Activated CD4-positive, alpha-beta T cell treated with anti-CD3 and anti-CD28 coated beads for 36 hours (primary cell): ENCODE measurements at regions not wholly inside any gene's neighbourhood (a gene's known extent, or its start where the extent isn't known, plus 50 kb on each side); places are given as distances from the start of the nearest gene placed in this dataset.

Experiments used
- ATAC-seq: fragments of 200-7000 bp; cut with Tn5 transposase; one replicate; pipeline ENCODE4 v1.10.0; 2021; ENCODE audit warnings: mild to moderate bottlenecking, moderate library complexity
- CTCF ChIA-PET: fragments of 350-600 bp; sonication (Branson Sonifier 250); formaldehyde crosslinking; loops from one replicate; lab custom pipeline; 2021; ENCODE audit warnings: antibody characterized with exemption; lab: Charles Lee
- POLR2A ChIA-PET: fragments of 350-600 bp; sonication (Branson Sonifier 250); formaldehyde crosslinking; loops from one replicate; lab custom pipeline; 2021; ENCODE audit warnings: antibody characterized with exemption, inconsistent platforms; lab: Charles Lee
- DNase-seq: peaks from one replicate; pipeline ENCODE4 v3.0.0-alpha.2; 2020
- H3K27ac Mint-ChIP-seq: one replicate; pipeline ENCODE4 v1.8.0; 2021; ENCODE audit warnings: mixed read lengths
- H3K27me3 Mint-ChIP-seq: one replicate; pipeline ENCODE4 v1.8.0; 2021; ENCODE audit warnings: mixed read lengths
- H3K36me3 Mint-ChIP-seq: one replicate; pipeline ENCODE4 v1.8.0; 2021; ENCODE audit warnings: low read depth, mixed read lengths
- H3K4me1 Mint-ChIP-seq: one replicate; pipeline ENCODE4 v1.8.0; 2021; ENCODE audit warnings: mixed read lengths
- H3K4me3 Mint-ChIP-seq: one replicate; pipeline ENCODE4 v1.8.0; 2021; ENCODE audit warnings: mild to moderate bottlenecking, moderate library complexity, mixed read lengths
- H3K9me3 Mint-ChIP-seq: one replicate; pipeline ENCODE4 v1.8.0; 2021; ENCODE audit warnings: low read depth, mixed read lengths
- intact Hi-C, 2 experiments: fragments of 100-400 bp; cut with DNase I in 1 of 2; cut with micrococcal nuclease in 1 of 2; formaldehyde crosslinking; loops; one replicate each; pipeline versions ENCODE4 v1.14.2 to v1.15.1; 2022 to 2024; cut with DNase I, micrococcal nuclease

- Mint-ChIP-seq H3K27ac (no peak overlapping the region), H3K4me3 (no peak overlapping the region), H3K36me3 (peaks cover 2% of the 10 kb centered on the region), H3K4me1 (no peaks in the 10 kb centered on the region), H3K27me3 (no peaks in the 10 kb centered on the region), H3K9me3 (peaks cover 10% of the 10 kb centered on the region)
- POLR2A ChIA-PET, result no interaction called here
- DNase-seq, result no peak
- intact Hi-C loops, result no loop called here
- CTCF ChIA-PET, result no interaction called here
- ATAC-seq, result no peak
Observed at GRCh38 chr2:150388289-150388625, 99.2 kb downstream of the RND3 start.

- Mint-ChIP-seq H3K27me3 (no peaks in the 10 kb centered on the region), H3K36me3 (peaks cover 2% of the 10 kb centered on the region), H3K27ac (no peak overlapping the region), H3K4me1 (no peaks in the 10 kb centered on the region), H3K9me3 (peaks cover 10% of the 10 kb centered on the region), H3K4me3 (no peak overlapping the region)
- intact Hi-C loops, result no loop called here
- ATAC-seq (no peak), DNase-seq (no peak)
- POLR2A ChIA-PET, result no interaction called here
- CTCF ChIA-PET, result interaction anchor here (0.8 kb wide), 1 partner anchor 12 kb away, joined by 3 read pairs; no protein-coding TSS in a partner anchor
Observed at GRCh38 chr2:150387586-150388288, 99.7 kb downstream of the RND3 start.

DNA sequence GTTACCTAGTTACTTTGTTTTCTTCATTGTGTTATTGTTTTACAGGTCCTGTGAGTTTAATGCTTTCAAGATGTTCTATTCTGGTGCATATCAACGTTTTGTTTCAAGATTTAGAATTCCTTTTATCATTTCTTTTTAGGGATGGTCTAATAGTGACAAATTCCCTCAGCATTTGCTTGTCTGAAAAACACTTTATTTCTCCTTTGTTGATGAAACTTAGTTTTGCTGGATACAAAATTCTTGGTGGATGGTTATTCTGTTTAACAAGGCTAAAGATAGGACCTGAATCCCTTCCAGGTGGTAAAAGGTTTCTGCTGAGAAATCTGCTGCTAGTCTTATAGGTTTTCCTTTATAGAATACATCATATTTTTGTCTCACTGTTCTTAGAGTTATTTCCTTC lies 102.3 kb downstream of the RND3 start:
- no peaks in the 10 kb centered on the region for H3K4me1 Mint-ChIP-seq
- H3K4me3 Mint-ChIP-seq, result no peak overlapping the region
- ATAC-seq, result no peak
- peaks cover 14% of the 10 kb centered on the region for H3K9me3 Mint-ChIP-seq
- no peaks in the 10 kb centered on the region for H3K27me3 Mint-ChIP-seq
- POLR2A ChIA-PET, result no interaction called here
- H3K27ac Mint-ChIP-seq, result no peak overlapping the region
- intact Hi-C loops, result no loop called here
- no peak for DNase-seq
- peaks cover 2% of the 10 kb centered on the region for H3K36me3 Mint-ChIP-seq
- CTCF ChIA-PET, result no interaction called here

DNA sequence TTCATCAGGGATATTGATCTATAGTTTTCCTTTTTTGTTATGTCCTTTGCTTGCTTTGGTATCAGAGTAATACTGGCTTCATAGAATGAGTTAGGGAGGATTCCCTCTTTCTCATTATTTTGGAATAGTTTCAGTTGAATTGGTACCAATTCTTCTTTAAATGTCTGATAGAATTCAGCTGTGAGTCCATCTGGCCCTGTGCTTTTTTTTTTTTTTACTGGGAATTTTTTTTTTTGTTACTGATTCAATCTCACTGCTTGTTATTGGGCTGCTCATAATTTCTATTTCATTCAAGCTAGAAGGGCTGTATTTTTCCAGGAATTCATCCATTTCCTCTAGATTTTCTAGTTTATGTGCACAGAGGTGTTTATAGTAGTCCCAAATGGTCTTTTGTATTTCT lies 103.9 kb downstream of the RND3 start:
- ChIA-PET POLR2A (no interaction called here), CTCF (interaction anchor here (0.6 to 0.8 kb wide), 2 partner anchors 9 to 200 kb away, joined by 3 to 4 read pairs; no protein-coding TSS in a partner anchor)
- H3K9me3 Mint-ChIP-seq, result peaks cover 14% of the 10 kb centered on the region
- H3K36me3 Mint-ChIP-seq, result peaks cover 2% of the 10 kb centered on the region
- intact Hi-C loops, result no loop called here
- no peaks in the 10 kb centered on the region for H3K4me1 Mint-ChIP-seq
- no peak for ATAC-seq
- no peak overlapping the region for H3K27ac Mint-ChIP-seq
- H3K27me3 Mint-ChIP-seq, result no peaks in the 10 kb centered on the region
- H3K4me3 Mint-ChIP-seq, result no peak overlapping the region
- no peak for DNase-seq

DNA sequence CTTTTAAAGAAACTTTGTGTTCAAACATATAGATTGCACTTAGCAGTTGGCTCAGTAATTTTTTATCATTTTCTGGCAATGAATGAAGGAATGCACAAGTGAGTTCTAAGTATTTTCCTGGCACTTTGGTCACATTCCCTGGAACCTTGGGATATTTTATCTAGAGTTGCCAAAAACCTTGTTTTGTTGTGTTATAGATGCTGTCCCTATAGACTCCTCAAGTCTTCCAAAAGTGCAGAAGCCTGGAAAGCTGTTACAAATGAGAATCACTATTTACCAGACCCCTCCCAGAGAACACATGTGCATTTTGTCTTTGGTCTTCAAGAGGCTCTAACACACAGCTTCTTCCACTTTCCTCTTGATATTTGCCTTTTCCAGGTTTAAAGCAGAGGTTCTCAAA lies 108.3 kb downstream of the RND3 start:
- H3K27me3 Mint-ChIP-seq, result no peaks in the 10 kb centered on the region
- POLR2A ChIA-PET, result no interaction called here
- intact Hi-C loops, result no loop called here
- H3K4me1 Mint-ChIP-seq, result no peaks in the 10 kb centered on the region
- no peak overlapping the region for H3K4me3 Mint-ChIP-seq
- H3K9me3 Mint-ChIP-seq, result peaks cover 9% of the 10 kb centered on the region
- no peak overlapping the region for H3K27ac Mint-ChIP-seq
- ATAC-seq (no peak), DNase-seq (no peak)
- CTCF ChIA-PET, result interaction anchor here (1.0 kb wide), 1 partner anchor 13 kb away, joined by 4 read pairs; no protein-coding TSS in a partner anchor
- H3K36me3 Mint-ChIP-seq, result no peaks in the 10 kb centered on the region

DNA sequence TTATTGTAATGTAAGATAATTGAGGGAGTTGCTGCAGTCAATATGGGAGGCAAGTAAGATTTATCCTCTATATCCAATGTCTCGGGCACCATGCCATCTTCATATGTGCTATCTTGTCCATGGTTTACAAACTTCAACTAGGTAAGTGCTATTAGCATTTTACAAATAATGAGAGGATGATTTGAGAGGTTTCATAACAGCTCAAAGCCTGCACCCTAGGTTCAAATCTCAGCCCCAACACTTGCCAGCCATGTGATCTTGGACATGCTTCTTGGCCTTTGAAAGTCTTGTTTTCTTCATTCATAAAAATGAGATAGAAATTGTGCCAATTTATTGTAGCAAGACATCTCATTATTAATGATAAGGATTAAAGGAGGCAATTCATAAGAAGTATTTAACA lies 108.8 kb downstream of the RND3 start:
- ATAC-seq, result no peak
- Mint-ChIP-seq H3K27ac (no peak overlapping the region), H3K4me3 (no peak overlapping the region), H3K36me3 (no peaks in the 10 kb centered on the region), H3K4me1 (no peaks in the 10 kb centered on the region), H3K9me3 (peaks cover 7% of the 10 kb centered on the region), H3K27me3 (no peaks in the 10 kb centered on the region)
- intact Hi-C loops, result no loop called here
- ChIA-PET POLR2A (no interaction called here), CTCF (interaction anchor here (1.0 kb wide), 1 partner anchor 13 kb away, joined by 4 read pairs; no protein-coding TSS in a partner anchor)
- DNase-seq, result no peak

DNA sequence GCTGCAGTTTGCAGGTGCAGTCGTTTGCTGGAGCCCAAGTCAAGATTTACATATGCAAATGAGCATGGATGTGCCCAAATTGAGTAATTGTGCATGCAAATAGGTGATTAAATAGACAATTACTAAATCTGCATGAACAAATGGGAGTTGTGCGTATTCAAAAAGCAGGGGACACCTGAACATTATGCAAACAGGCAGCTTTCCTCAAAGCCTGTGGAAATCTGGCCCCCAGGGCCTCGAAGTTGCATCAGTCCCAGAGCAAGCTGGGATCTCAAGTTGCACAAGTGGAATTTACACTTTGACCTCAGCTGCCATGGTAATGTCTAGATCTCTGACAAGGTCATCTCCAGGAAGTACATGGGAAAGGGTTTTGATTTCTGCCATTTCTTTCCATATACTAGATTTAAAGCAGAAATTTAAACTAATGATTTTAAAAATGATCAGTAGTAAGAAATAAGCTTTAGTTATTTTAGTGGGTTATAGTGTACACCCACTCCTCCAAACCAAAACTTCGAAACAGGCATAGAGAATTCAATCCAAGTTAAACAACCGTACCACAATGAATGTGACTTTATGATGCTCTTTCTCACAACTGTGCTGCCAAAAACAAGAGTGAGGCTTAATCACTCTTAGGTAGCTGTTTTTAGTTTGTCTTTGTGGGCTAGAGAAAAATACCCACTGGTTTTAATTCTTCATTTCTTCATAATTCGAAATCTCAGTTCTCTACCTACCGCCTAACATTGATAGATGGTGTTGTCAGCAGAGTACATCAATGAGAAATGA lies 110.7 kb downstream of the RND3 start:
- H3K4me3 Mint-ChIP-seq, result no peak overlapping the region
- intact Hi-C loops, result no loop called here
- H3K36me3 Mint-ChIP-seq, result no peaks in the 10 kb centered on the region
- no peak overlapping the region for H3K27ac Mint-ChIP-seq
- ChIA-PET POLR2A (no interaction called here), CTCF (no interaction called here)
- no peaks in the 10 kb centered on the region for H3K4me1 Mint-ChIP-seq
- H3K9me3 Mint-ChIP-seq, result no peaks in the 10 kb centered on the region
- H3K27me3 Mint-ChIP-seq, result no peaks in the 10 kb centered on the region
- ATAC-seq (no peak), DNase-seq (no peak)

- ATAC-seq (no peak), DNase-seq (no peak)
- H3K27ac Mint-ChIP-seq, result no peak overlapping the region
- no peaks in the 10 kb centered on the region for H3K4me1 Mint-ChIP-seq
- ChIA-PET CTCF (interaction anchor here (0.6 kb wide), 1 partner anchor 62 kb away, joined by 3 read pairs; no protein-coding TSS in a partner anchor), POLR2A (no interaction called here)
- intact Hi-C loops, result no loop called here
- no peak overlapping the region for H3K4me3 Mint-ChIP-seq
- H3K9me3 Mint-ChIP-seq, result no peaks in the 10 kb centered on the region
- H3K36me3 Mint-ChIP-seq, result no peaks in the 10 kb centered on the region
- H3K27me3 Mint-ChIP-seq, result no peaks in the 10 kb centered on the region
Observed at GRCh38 chr2:150375333-150375732, 112.1 kb downstream of the RND3 start.

GRCh38 chr2:150374492-150374891 lies 113.0 kb downstream of the RND3 start:
- ATAC-seq, result no peak
- Mint-ChIP-seq H3K9me3 (no peaks in the 10 kb centered on the region), H3K36me3 (no peaks in the 10 kb centered on the region), H3K4me1 (no peaks in the 10 kb centered on the region), H3K27ac (no peak overlapping the region), H3K4me3 (no peak overlapping the region), H3K27me3 (no peaks in the 10 kb centered on the region)
- intact Hi-C loops, result no loop called here
- CTCF ChIA-PET, result no interaction called here
- DNase-seq, result no peak
- POLR2A ChIA-PET, result no interaction called here

DNA sequence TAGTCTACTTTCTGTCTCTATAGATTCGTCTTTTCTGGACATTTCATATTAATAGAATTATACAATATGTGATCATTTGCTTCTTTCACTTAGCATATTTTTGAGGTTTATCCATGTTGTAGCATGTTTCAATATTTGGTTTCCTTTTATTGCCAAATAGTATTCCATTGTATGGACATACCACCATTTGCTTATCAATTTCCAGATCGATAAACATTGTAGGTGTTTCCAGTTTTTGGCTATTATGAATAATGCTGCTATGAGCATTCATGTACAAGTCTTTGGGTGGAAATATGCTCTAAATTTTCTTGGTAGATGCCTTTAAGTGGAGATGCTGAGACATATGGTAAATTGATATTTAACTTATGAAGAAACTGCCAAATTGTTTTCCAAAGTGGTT lies 114.1 kb downstream of the RND3 start:
- H3K27ac Mint-ChIP-seq, result no peak overlapping the region
- H3K4me1 Mint-ChIP-seq, result no peaks in the 10 kb centered on the region
- POLR2A ChIA-PET, result no interaction called here
- no peaks in the 10 kb centered on the region for H3K36me3 Mint-ChIP-seq
- no peaks in the 10 kb centered on the region for H3K27me3 Mint-ChIP-seq
- no peak overlapping the region for H3K4me3 Mint-ChIP-seq
- ATAC-seq, result no peak
- intact Hi-C loops, result no loop called here
- CTCF ChIA-PET, result no interaction called here
- H3K9me3 Mint-ChIP-seq, result no peaks in the 10 kb centered on the region
- no peak for DNase-seq

DNA sequence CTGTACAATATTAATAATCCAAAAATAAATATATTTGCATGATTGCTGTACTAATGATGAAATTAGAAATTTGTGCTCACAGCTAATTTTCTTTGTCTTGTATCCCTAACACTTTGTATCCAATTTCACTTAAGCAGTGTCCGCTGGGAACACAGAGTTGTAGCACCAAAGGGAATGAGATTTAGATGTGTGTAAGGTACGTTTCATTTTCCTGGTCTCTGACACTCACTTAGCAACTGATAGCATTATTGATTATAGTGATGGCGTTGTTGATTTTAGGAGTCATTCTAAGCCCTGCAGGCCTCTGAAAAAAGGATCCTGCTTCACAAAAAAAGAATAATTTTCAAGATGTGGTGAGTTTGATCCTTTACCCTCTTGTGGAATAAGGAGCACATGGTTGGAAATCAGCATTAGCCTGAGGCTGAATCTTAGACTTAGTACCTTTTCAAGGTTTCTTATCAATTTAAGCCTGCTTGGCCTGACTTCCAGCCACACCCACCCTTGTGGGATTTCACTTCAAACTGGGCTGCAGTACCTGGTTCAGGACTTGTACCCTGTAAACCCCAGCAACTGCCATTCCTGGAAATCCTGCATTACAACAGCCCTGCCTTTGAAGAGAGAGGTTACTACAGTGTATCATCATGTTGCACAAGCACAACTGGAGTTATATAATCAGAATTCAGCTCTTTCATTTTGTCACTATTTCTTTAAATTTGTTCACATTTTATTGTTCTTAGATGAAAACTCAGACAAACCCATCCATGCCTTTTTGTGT lies 116.2 kb downstream of the RND3 start:
- no peak for DNase-seq
- Mint-ChIP-seq H3K4me3 (no peak overlapping the region), H3K27ac (no peak overlapping the region), H3K9me3 (no peaks in the 10 kb centered on the region), H3K27me3 (no peaks in the 10 kb centered on the region), H3K36me3 (no peaks in the 10 kb centered on the region), H3K4me1 (no peaks in the 10 kb centered on the region)
- ChIA-PET POLR2A (no interaction called here), CTCF (interaction anchor here (0.5 kb wide), 1 partner anchor 848 kb away, joined by 3 read pairs; no protein-coding TSS in a partner anchor)
- ATAC-seq, result no peak
- intact Hi-C loops, result no loop called here
